NCI-H2227 (cell line): ENCODE measurements at regions not wholly inside any gene's neighbourhood (a gene's known extent, or its start where the extent isn't known, plus 50 kb on each side); places are given as distances from the start of the nearest gene placed in this dataset.

Source experiments
- DNase-seq: peaks from one replicate; lab custom pipeline; 2025; ENCODE audit not compliant: unreplicated experiment; lab: John Stamatoyannopoulos, UW

GRCh38 chr9:87319656-87320055 lies 178.0 kb upstream of the DAPK1 start:
- DNase-seq, result no peak

- DNase-seq, result no peak
Observed at GRCh38 chr9:87320146-87320884, 177.4 kb upstream of the DAPK1 start.

DNA sequence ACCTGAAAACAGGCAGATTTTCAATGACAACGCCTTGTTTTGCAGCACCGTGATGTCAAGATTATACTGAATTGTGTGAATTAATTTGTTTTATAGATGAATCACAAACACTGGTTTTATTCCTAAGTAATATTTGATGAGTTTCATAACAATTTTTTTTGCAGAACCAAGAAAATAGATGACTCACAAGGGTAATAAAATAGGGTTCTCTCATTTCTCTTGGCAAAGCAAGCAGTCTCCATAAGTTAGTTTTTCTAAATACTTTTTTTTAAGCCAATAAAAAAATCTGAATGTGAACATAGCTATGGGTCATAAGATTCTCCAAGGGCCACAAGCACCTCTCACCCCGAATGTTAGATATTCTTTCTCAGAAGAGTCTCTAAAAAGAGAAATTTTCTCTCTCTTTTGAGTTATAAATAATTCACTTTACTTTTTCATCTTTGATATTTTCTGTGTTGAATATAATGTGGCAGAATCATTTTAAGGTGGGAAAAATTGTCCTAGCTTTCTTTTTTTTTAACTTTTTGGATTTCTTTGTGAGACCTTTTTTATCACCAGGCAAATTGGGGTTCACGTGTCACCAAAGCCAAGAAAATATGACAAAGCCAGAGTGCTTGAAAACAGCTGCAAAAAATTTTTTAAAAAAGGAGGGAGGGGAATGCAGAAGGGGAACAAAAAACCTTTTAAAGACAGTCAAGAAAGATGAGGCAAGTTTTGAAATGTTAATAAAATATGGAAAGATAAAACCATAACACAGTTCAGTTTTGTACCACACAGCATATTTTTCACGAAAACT lies 174.6 kb upstream of the DAPK1 start:
- no peak for DNase-seq

DNA sequence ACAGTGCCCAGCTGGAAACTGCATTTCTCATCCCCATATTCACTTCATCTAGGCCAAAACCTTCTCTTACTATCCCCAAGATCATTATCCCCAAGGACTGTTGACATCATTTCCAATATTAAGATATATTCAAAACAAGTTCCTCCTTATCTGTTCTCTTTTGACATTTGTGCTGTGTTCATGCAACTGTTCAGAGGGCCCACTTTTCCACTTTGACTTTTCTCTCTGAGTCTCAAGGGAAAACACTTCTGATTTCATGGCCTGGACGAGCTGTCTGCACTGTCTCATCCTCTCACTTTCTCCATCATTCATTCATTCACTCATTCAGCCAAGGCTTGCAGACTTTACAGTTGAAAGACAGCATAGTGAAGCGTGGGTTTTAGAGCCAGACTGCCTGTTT lies 173.7 kb upstream of the DAPK1 start:
- no peak for DNase-seq

- peak; percentile 1 for DNase-seq
Observed at GRCh38 chr9:87324613-87325194, 173.0 kb upstream of the DAPK1 start.

GRCh38 chr9:87327575-87328125 lies 170.0 kb upstream of the DAPK1 start:
- DNase-seq, result no peak

DNA sequence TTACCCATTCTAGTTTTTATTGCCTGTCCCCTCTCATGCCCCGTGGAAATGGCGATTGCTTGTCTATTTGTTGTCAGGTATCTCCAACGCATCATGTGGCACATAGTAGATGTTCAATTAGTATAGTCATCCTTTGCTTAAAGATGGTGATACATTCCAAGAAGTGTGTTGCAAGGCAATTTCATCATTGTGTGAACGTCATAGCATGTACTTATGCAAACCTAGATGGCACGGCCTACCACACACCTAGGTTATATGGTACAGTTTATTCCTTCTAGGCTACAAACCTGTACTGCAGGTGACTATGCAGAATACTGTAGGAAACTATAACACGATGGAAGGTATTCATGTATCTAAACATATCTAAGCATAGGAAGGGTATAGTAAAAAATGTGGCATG lies 163.9 kb upstream of the DAPK1 start:
- DNase-seq, result no peak

GRCh38 chr9:87334366-87334765 lies 163.3 kb upstream of the DAPK1 start:
- no peak for DNase-seq

GRCh38 chr9:87336407-87336806 lies 161.3 kb upstream of the DAPK1 start:
- DNase-seq, result no peak

DNA sequence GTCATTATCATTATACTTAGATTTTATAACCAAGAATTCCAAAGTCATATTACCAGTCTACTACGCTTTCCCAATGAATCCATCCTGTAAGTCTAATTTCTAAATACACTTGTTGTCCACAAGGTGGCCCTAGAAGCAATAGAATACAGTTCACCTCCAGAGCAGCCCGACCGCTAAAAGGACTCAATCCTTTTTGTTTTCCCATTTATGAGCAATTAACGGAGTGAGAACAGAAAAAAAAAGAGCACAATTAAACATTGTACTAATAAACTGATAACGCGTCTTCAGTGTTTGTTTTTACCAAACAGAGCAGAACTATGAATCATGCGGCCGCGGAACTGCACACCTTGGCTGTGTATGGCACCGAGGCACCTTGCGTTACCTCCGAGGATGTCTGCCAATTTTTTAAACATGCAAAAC lies 160.7 kb upstream of the DAPK1 start:
- DNase-seq, result peak; percentile 15

DNA sequence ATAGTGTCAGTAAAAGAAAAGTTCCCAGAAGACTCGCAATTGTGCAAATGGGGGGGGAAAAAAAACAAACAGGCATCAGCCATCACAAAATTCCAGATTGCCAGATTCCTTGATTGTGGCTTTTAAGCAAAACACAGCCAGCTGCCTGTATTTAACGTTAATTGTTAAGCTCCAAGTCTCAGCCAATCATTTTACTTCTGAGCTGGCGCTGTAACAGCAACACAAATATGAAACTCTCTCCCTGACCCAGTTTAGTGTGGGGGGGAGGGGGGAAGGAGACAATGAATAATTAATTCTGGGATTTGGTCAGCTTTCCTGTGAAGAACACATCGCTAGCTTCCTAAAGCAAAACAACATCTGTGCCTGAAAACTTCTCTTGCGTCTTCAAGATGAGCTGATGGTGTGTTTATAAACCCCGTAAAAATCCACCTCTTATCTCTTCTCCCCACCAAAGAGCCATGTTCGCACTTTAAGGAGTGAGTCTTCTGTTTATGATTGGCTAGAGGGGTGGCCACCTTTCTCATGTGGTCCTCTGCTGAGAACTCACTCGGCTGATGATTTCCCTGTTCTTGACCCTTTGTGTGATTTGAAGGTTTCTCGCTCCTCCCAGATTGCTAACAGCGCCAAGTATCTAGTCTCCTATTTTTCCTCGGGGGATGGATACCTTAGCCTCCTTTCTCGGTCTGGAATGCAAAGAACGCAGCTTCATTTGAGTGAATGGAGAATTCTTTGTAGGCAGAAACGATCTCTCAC lies 160.2 kb upstream of the DAPK1 start:
- no peak for DNase-seq

- no peak for DNase-seq
Observed at GRCh38 chr9:87338088-87338989, 159.3 kb upstream of the DAPK1 start.

DNA sequence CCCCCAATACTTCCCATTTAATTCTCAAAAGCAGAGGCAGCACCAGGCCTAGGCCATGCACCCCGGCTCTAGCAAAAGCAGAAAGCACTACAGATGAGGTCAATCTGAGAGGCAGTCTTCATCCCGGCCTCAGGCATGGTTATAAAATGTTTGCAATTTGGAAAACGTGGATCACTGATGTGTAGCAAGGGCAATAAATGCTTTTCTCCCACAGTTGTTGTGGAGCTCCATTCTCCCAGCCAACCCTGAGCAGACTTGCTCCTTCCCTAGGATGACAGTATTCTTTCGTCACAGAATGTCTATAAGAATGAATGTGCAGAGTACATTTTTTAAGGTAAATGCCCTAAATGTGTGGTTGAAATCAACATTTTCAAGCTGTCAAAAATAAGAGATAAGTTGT lies 157.3 kb upstream of the DAPK1 start:
- no peak for DNase-seq

GRCh38 chr9:87342743-87343142 lies 154.9 kb upstream of the DAPK1 start:
- no peak for DNase-seq

GRCh38 chr9:87343816-87344430 lies 153.7 kb upstream of the DAPK1 start:
- no peak for DNase-seq

GRCh38 chr9:87346061-87346665 lies 151.5 kb upstream of the DAPK1 start:
- no peak for DNase-seq

GRCh38 chr9:87350915-87351314 lies 146.8 kb upstream of the DAPK1 start:
- no peak for DNase-seq

DNA sequence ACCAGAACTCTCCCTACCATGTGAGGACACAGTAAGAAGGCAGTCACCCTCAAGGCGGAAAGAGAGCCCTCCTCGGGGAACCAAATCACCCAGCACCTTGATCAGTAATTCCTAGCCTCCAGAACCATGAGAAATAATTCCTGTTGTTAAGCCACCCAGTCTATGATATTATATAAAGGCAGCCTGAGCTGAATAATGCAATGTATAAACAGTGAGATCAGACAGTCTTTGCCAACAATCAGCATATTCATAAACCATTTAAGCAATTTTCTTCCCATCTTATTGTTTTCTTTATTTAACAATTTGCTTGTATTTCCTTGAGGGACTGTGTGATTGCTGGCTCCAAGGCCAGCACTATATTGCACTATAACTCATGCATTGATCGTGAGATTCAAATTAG lies 144.4 kb upstream of the DAPK1 start:
- DNase-seq, result no peak

- DNase-seq, result no peak
Observed at GRCh38 chr9:87354147-87354546, 143.5 kb upstream of the DAPK1 start.
